Ascending aorta (tissue), 2 donors: ENCODE measurements at regions not wholly inside any gene's neighbourhood (a gene's known extent, or its start where the extent isn't known, plus 50 kb on each side); places are given as distances from the start of the nearest gene placed in this dataset.

Experiments used
- DNase-seq, 2 donors: peaks; one replicate each; pipeline ENCODE4 v3.0.0-alpha.2; 2019; ENCODE audit warnings: low spot score in 2 of 2
- H3K27ac ChIP-seq, 2 donors: fragments of 200-600 bp; sonication (generic); one replicate each; pipeline ENCODE4 v1.5.1; 2016 to 2017; ENCODE audit warnings: mild to moderate bottlenecking in 1 of 2
- H3K27me3 ChIP-seq: fragments of 200-600 bp; sonication (generic); one replicate; pipeline ENCODE4 v1.5.1; 2017
- H3K36me3 ChIP-seq, 2 donors: fragments of 200-600 bp; sonication (generic); one replicate each; pipeline ENCODE4 v1.5.1; 2016
- H3K4me1 ChIP-seq, 2 donors: fragments of 200-600 bp; sonication (generic); one replicate each; pipeline ENCODE4 v1.5.1; 2016 to 2017; ENCODE audit warnings: mild to moderate bottlenecking in 1 of 2
- H3K4me3 ChIP-seq, 2 donors: fragments of 200-600 bp; sonication (generic); one replicate each; pipeline ENCODE4 v1.5.1; 2016 to 2017; ENCODE audit warnings: mild to moderate bottlenecking in 1 of 2
- H3K9me3 ChIP-seq, 2 donors: fragments of 200-600 bp; sonication (generic); one replicate each; pipeline ENCODE4 v1.5.1; 2016
- CTCF ChIP-seq, 3 experiments: fragments of 200-600 bp in 2 of 3; fragments of 450-650 bp in 1 of 3; sonication (generic) in 2 of 3; IDR thresholded peaks; one replicate each; pipeline ENCODE4 v1.5.1; 2016 to 2019; ENCODE audit warnings: antibody characterized with exemption in 3 of 3, mild to moderate bottlenecking in 1 of 3, moderate library complexity in 1 of 3
- intact Hi-C: fragments of 100-400 bp; cut with DNase I; formaldehyde crosslinking; loops from one replicate; pipeline ENCODE4 v1.15.1; 2023

GRCh38 chr2:118279005-118279404 is 190.7 kb downstream of the INSIG2 start:
- no peak for DNase-seq
- no peaks in the 10 kb centered on the region for H3K27me3 ChIP-seq
- TF ChIP-seq CTCF (IDR thresholded peaks at IDR 0.05): no peak
- no peak overlapping the region for H3K4me3 ChIP-seq
- no peaks in the 10 kb centered on the region for H3K4me1 ChIP-seq
- no peaks in the 10 kb centered on the region for H3K36me3 ChIP-seq
- intact Hi-C loops: no loop called here
- no peaks in the 10 kb centered on the region for H3K9me3 ChIP-seq
- no peak overlapping the region for H3K27ac ChIP-seq

GRCh38 chr2:118278046-118278445 is 189.8 kb downstream of the INSIG2 start:
- no peak overlapping the region for H3K4me3 ChIP-seq
- no peaks in the 10 kb centered on the region for H3K27me3 ChIP-seq
- H3K4me1 ChIP-seq: no peaks in the 10 kb centered on the region
- no peaks in the 10 kb centered on the region for H3K9me3 ChIP-seq
- DNase-seq: no peak
- TF ChIP-seq CTCF (IDR thresholded peaks at IDR 0.05): no peak
- H3K36me3 ChIP-seq: no peaks in the 10 kb centered on the region
- intact Hi-C loops: no loop called here
- H3K27ac ChIP-seq: no peak overlapping the region

GRCh38 chr2:118274841-118275510 is 186.7 kb downstream of the INSIG2 start:
- intact Hi-C loops: no loop called here
- TF ChIP-seq CTCF (IDR thresholded peaks at IDR 0.05): no peak
- Histone ChIP-seq H3K36me3 (no peaks in the 10 kb centered on the region), H3K4me3 (no peak overlapping the region), H3K27me3 (no peaks in the 10 kb centered on the region), H3K4me1 (no peaks in the 10 kb centered on the region), H3K27ac (no peak overlapping the region), H3K9me3 (no peaks in the 10 kb centered on the region)
- no peak for DNase-seq

GRCh38 chr2:118272391-118272790 is 184.1 kb downstream of the INSIG2 start:
- TF ChIP-seq CTCF (IDR thresholded peaks at IDR 0.05): no peak
- DNase-seq: no peak
- Histone ChIP-seq H3K27me3 (no peaks in the 10 kb centered on the region), H3K27ac (no peak overlapping the region), H3K36me3 (no peaks in the 10 kb centered on the region), H3K4me3 (no peak overlapping the region), H3K4me1 (no peaks in the 10 kb centered on the region), H3K9me3 (no peaks in the 10 kb centered on the region)
- intact Hi-C loops: no loop called here

- Histone ChIP-seq H3K4me3 (no peak overlapping the region), H3K27ac (no peak overlapping the region), H3K4me1 (no peaks in the 10 kb centered on the region), H3K36me3 (no peaks in the 10 kb centered on the region), H3K27me3 (no peaks in the 10 kb centered on the region), H3K9me3 (no peaks in the 10 kb centered on the region)
- DNase-seq: no peak
- TF ChIP-seq CTCF (IDR thresholded peaks at IDR 0.05): no peak
- intact Hi-C loops: no loop called here
Observed at GRCh38 chr2:118269408-118270051, 181.3 kb downstream of the INSIG2 start.
